Transverse colon (tissue), 3 donors: ENCODE measurements at regions not wholly inside any gene's neighbourhood (a gene's known extent, or its start where the extent isn't known, plus 50 kb on each side); places are given as distances from the start of the nearest gene placed in this dataset.

Source experiments
- CTCF ChIP-seq, 5 experiments: fragments of 200-600 bp in 3 of 5; fragments of 450-650 bp in 2 of 5; sonication (generic) in 3 of 5; IDR thresholded peaks; 1 replicate in 2 of 5; 2 replicates in 3 of 5; pipeline ENCODE4 v1.5.1; 2016 to 2017; ENCODE audit warnings: antibody characterized with exemption in 5 of 5, inconsistent platforms in 3 of 5, mild to moderate bottlenecking in 2 of 5, moderate library complexity in 1 of 5
- POLR2A ChIP-seq: fragments of 450-650 bp; IDR thresholded peaks from one replicate; pipeline ENCODE4 v1.6.1; 2016; ENCODE audit warnings: antibody characterized with exemption, mild to moderate bottlenecking, moderate library complexity

- no peak for TF ChIP-seq CTCF (IDR thresholded peaks at IDR 0.05)
- no peak for TF ChIP-seq POLR2A
These were observed 65.0 kb upstream of the DAP start for GRCh38 chr5:10825897-10826644.
